Peyer's patch (tissue), 4 donors: ENCODE measurements at regions not wholly inside any gene's neighbourhood (a gene's known extent, or its start where the extent isn't known, plus 50 kb on each side); places are given as distances from the start of the nearest gene placed in this dataset.

ENCODE experiments used
- POLR2A ChIP-seq, 2 donors: fragments of 450-650 bp; IDR thresholded peaks; one replicate each; pipeline ENCODE4 v1.5.1; 2017; ENCODE audit warnings: antibody characterized with exemption in 2 of 2, mild to moderate bottlenecking in 2 of 2, moderate library complexity in 2 of 2
- TF ChIP-seq, protein P1 (sequence below), 6 experiments: fragments of 450-650 bp in 4 of 6; fragments of 200-600 bp in 2 of 6; sonication (generic) in 1 of 6; IDR thresholded peaks; one replicate each; pipeline ENCODE4 v1.5.1; 2017 to 2019; ENCODE audit warnings: antibody characterized with exemption in 6 of 6, mild to moderate bottlenecking in 3 of 6, moderate library complexity in 1 of 6

DNA sequence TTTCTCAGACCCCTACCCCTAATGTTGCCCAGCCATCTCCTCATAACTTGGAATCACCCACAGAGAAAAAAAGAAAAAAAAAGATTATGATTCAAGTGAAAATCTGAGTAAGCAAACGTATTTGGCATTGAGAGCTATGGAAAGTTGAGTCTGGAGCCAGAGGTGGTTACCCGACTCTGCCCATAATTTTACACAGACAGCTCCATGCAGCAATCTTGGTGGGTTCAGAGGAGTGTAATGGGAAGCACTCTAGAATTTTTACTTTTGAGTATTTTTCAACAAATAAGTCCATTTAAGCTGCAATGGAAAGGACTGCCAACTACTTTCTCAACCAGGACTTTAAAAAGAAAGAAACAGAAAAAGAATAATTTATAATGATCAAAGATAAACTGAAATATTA is 62.7 kb downstream of the ZC3H11B start:
- TF ChIP-seq, protein P1, sequence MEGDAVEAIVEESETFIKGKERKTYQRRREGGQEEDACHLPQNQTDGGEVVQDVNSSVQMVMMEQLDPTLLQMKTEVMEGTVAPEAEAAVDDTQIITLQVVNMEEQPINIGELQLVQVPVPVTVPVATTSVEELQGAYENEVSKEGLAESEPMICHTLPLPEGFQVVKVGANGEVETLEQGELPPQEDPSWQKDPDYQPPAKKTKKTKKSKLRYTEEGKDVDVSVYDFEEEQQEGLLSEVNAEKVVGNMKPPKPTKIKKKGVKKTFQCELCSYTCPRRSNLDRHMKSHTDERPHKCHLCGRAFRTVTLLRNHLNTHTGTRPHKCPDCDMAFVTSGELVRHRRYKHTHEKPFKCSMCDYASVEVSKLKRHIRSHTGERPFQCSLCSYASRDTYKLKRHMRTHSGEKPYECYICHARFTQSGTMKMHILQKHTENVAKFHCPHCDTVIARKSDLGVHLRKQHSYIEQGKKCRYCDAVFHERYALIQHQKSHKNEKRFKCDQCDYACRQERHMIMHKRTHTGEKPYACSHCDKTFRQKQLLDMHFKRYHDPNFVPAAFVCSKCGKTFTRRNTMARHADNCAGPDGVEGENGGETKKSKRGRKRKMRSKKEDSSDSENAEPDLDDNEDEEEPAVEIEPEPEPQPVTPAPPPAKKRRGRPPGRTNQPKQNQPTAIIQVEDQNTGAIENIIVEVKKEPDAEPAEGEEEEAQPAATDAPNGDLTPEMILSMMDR (IDR thresholded peaks at IDR 0.05) = no peak
- TF ChIP-seq POLR2A (IDR thresholded peaks at IDR 0.05) = no peak
